ENCODE measurements at regions not wholly inside any gene's neighbourhood (a gene's known extent, or its start where the extent isn't known, plus 50 kb on each side); places are given as distances from the start of the nearest gene placed in this dataset.

GRCh38 chr2:38146275-38146906 is 70.4 kb upstream of the CYP1B1 start:
- TF ChIP-seq EZH2 (IDR thresholded peaks at IDR 0.05) (no peak), POLR2AphosphoS5 (IDR thresholded peaks at IDR 0.05; ENCODE audit: borderline replicate concordance, low read depth, low read length) (no peak)

All from SK-N-MC (cell line).